PFSK-1 (cell line): ENCODE measurements at regions not wholly inside any gene's neighbourhood (a gene's known extent, or its start where the extent isn't known, plus 50 kb on each side); places are given as distances from the start of the nearest gene placed in this dataset.

Source experiments
- FOXP2 ChIP-seq: optimal IDR thresholded peaks from 2 replicates; pipeline ENCODE3; 2011; ENCODE audit warnings: borderline replicate concordance, control low read depth, inconsistent platforms; ENCODE audit not compliant: insufficient read depth; ENCODE audit errors: extremely low read length, extremely low read depth
- POLR2AphosphoS5 ChIP-seq: IDR thresholded peaks from 2 replicates; pipeline ENCODE4 v1.6.1; 2012; ENCODE audit warnings: low read depth, mild to moderate bottlenecking, control low read depth, low read length, moderate library complexity
- REST ChIP-seq, 2 experiments: IDR thresholded peaks; 2 replicates each; pipeline versions ENCODE4 v1.6.1 to v1.8.0; 2011 to 2012; ENCODE audit warnings: low read depth in 2 of 2, low read length in 2 of 2, control low read depth in 1 of 2, inconsistent platforms in 1 of 2, mild to moderate bottlenecking in 1 of 2, moderate library complexity in 1 of 2; ENCODE audit not compliant: insufficient read depth in 1 of 2
- TAF1 ChIP-seq: IDR thresholded peaks from 2 replicates; pipeline ENCODE4 v1.6.1; 2012; ENCODE audit warnings: low read length, control low read depth, borderline replicate concordance; ENCODE audit not compliant: insufficient read depth

DNA sequence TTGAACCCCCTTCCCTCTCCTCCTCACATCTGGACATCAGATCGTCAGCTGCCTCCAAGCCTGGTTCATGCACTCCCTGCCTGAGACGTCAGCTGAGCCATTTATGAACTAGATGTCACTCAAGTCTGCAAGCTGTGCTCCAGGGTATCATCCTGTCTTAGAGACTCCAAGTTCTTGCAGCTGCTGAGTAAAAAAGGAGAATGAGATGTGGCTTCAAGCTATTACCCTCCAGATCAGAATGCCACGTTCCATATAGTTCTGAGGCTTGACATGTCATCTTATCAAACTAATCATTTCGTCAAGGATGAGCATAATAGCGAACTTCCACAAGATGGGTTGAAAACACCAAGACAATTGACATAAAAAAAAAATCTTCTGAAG lies 766.3 kb downstream of the TBL1XR1 start:
- no peak for TF ChIP-seq FOXP2
- TF ChIP-seq POLR2AphosphoS5 = no peak
- TF ChIP-seq REST (IDR thresholded peaks at IDR 0.05; ENCODE audit: insufficient read depth in 1 of 2, low read depth in 2 of 2, low read length in 2 of 2) = no peak
- TF ChIP-seq TAF1 = no peak
